Stimulated activated CD8-positive, alpha-beta memory T cell treated with anti-CD3 and anti-CD28 coated beads, Interleukin-7, amount 100 ng/mL, for 4 hours (primary cell): ENCODE measurements at regions not wholly inside any gene's neighbourhood (a gene's known extent, or its start where the extent isn't known, plus 50 kb on each side); places are given as distances from the start of the nearest gene placed in this dataset.

Experiments
- DNase-seq, 2 donors: peaks; one replicate each; pipeline ENCODE4 v3.0.0-alpha.2; 2020; ENCODE audit warnings: low read depth in 2 of 2

GRCh38 chr6:137734005-137734874, 132.8 kb upstream of the TNFAIP3 start:
- DNase-seq: no peak

GRCh38 chr6:137734875-137735182, 132.2 kb upstream of the TNFAIP3 start:
- DNase-seq: no peak

DNA sequence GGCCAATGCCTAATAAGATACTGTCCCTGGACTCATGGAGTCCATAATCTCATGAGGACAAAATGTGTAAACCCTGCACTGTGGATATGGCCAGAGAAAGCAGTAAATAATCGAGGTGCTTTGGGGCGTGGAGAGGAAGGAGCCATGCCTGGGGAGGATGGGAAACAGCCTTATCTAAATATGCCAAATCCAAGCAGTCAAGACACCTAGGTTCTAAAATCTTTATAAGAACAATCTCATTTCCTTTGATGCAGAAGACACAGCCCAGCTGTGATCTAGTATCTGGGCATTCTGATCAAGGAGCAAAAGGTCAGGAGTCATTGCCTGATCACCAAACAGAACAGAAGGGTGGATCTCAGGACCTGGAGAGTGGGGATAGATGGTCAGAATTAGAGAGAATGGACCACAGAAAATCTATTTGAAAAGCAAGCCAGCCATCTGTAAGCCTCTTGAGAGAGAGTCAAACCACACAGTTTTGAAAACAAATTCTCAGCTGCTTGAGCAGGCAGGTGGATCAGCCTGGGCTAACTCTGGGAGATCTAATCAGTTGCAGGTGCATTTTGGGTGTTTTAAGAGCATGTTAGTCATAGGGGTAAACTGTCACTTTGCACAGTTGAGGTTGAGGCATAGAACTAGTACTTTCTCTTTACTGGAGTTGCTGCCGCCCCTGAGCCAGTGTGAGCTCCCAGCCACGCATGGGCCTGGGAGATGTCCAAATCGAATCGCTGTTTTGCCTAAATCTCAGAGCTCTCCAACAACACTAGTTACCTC, 130.8 kb upstream of the TNFAIP3 start:
- no peak for DNase-seq

DNA sequence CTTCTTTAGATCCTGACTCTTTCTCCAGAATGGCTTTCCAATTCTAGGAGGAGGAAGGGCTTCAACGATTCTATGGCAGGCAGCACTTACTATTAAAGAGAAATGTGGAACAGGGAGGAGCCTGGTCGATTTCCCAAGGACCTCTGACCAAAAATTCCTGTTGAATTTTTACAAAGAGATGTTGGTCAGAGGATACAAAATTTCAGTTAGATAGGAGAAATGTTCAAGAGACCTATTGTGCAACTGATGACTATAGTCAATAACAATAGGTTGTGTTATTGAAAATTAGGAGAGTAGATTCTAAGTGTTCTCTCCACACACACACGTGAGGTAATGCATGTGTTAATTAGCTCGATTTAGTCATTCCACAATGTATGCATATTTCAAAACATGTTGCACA, 130.1 kb upstream of the TNFAIP3 start:
- no peak for DNase-seq

- DNase-seq: no peak
These were observed 129.0 kb upstream of the TNFAIP3 start for GRCh38 chr6:137737836-137738596.

DNA sequence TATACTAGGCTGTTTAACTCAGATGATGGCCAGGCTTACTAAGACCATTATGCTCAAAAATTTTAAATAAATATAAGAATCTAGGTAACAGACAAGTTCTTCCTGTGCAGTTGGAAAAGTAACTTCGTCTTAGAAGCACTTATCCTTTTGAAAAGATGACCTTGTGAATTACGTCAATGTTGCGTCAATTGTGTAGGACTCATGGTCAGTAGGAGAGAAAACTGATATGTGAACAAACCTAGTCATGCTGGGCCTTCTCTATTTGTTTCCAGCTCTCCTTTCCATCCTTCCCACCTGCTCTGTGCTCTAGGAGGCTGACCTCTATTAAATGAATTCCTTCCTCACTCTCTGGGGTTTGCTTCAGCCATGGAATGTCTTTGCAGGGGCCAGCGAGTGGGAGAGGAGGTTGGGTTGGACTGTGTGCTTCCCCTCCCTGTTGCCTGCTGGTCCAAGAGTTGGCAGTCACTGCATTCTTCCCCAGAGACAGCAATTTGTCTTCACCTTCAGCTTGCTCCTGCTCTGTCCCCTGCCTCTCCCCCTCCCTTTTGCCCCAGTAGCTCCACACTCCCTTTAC, 128.0 kb upstream of the TNFAIP3 start:
- DNase-seq: no peak

- DNase-seq: no peak
These were observed 127.5 kb upstream of the TNFAIP3 start for GRCh38 chr6:137739544-137739943.

DNA sequence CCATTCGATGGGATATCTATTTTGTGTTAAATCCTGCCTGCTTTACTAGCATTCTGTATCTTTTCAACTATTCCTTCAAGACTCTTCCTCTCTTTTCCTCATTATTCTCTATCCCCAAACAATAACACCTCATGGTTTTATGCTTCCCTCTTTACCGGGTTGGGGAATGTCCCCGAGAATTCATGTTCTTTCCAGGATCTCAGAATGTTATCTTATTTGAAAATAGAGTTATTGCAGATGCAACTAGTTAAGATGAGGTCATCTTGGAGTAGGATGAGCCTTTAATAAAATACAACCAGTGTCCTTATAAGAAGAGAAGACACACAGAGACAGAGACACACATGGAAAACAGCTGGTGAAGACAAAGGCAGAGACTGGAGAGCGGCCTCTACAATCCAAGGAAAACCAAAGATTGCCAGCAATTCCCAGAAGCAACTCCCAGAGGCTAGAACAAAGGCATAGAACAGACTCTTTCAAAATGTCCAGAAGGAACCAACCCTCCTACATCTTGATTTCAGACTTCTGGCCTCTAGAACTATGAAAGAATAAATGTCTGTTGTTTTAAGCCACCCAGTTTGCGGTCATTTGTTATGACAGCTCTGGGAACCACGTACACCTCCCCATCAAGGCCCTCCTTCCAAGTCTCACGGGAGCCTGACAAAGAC, 126.8 kb upstream of the TNFAIP3 start:
- DNase-seq: no peak

- DNase-seq: no peak
These were observed 125.9 kb upstream of the TNFAIP3 start for GRCh38 chr6:137740967-137741761.

DNA sequence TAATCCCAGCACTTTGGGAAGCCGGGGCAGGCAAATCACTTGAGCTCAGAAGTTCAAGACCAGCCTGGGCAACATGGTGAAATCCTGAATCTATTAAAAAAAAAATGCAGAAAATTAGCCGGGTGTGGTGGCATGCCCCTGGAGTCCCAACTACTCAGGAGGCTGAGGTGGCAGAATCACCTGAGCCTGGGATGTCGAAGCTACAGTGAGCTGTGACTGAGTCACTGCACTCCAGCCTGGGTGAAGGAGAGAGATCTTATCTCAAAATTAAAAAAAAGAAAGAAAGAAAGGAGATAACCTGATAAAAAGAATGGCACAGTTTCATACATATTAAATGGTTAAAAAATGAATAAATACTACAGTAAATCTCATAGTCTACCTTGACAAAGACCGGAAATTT, 123.6 kb upstream of the TNFAIP3 start:
- DNase-seq: no peak

- DNase-seq: no peak
These were observed 122.2 kb upstream of the TNFAIP3 start for GRCh38 chr6:137744877-137745276.

- no peak for DNase-seq
These were observed 121.7 kb upstream of the TNFAIP3 start for GRCh38 chr6:137745321-137745720.

- DNase-seq: no peak
These were observed 120.8 kb upstream of the TNFAIP3 start for GRCh38 chr6:137746264-137746663.

DNA sequence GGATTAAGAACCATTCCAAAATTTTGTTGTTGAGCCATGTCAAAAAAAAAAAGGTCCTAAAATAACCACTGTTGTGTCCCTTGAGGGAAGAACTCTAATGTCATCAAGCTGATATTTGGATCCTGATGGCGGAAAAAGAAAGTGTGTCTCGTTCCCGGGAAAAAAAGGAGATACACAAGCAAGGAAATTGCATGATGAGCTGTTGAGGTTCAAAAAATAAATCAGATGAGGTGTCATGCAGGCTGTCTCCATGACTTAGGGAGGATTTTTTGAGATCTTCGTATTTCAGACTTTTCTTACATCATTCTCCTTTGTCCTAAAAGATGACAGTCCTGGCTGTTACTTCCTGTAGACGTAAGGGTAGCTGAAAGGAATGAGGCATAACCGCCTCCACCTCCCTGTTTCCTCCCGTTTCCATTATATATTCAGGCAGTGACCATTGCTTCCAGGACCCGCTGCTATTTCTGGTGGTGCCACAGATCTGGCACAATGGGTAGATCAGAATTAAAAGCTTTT, 117.3 kb upstream of the TNFAIP3 start:
- no peak for DNase-seq

GRCh38 chr6:137750297-137750696, 116.8 kb upstream of the TNFAIP3 start:
- no peak for DNase-seq

GRCh38 chr6:137751768-137752560, 115.1 kb upstream of the TNFAIP3 start:
- DNase-seq: no peak

GRCh38 chr6:137754366-137754765, 112.7 kb upstream of the TNFAIP3 start:
- no peak for DNase-seq

DNA sequence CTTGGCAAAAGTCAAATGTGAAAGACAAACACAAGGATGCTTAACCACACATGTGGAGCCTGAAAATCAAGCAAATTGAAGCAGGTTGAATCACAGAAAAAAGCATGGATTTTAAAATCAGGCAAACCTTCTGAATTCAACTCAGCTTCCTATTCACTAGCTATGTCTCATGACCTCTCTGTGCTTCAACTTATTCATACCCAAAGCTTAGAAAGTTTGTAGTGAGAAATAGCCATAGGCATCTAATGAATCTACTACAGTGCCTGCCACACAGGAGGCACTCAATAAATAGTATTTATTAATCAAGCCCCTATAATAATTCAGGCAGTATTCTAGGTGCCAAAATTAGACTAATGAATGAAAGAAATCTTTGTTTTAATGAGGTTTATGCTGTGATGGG, 112.2 kb upstream of the TNFAIP3 start:
- no peak for DNase-seq

GRCh38 chr6:137755284-137755683, 111.8 kb upstream of the TNFAIP3 start:
- no peak for DNase-seq

DNA sequence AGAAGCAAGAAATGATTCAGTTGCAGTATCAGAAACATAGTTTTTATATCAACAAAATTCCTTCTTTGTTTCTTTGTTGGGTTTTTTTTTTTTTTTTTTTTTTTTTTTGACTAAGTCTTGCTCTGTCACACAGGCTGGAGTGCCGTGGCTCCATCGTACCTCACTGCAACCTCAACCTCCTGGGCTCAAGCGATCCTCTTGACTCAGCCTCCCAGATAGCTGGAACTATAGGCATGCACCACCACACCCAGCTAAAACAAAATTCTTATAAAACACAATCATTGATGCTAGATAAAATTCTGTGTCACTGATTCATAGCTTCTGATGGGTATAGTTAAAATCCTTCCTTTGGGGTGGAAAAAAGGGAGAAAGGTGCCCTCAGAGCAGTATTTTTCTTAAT, 110.3 kb upstream of the TNFAIP3 start:
- no peak for DNase-seq
